OCI-LY7 (cell line): ENCODE measurements at regions not wholly inside any gene's neighbourhood (a gene's known extent, or its start where the extent isn't known, plus 50 kb on each side); places are given as distances from the start of the nearest gene placed in this dataset.

Experiments used
- BruUV-seq: library from RNA; stranded (reverse); fragments of 400-500 nt; replicated peaks from 2 replicates; lab custom pipeline; 2021; lab: Mats Ljungman, UMichigan
- CTCF ChIA-PET: fragments of 300-600 bp; sonication (Branson Sonifier 250); formaldehyde crosslinking; loops from one replicate; lab custom pipeline; 2022; ENCODE audit warnings: antibody characterized with exemption; ENCODE audit not compliant: unreplicated experiment; lab: Charles Lee
- POLR2A ChIA-PET: fragments of 300-600 bp; sonication (Branson Sonifier 250); formaldehyde crosslinking; loops from one replicate; lab custom pipeline; 2022; ENCODE audit warnings: antibody characterized with exemption; lab: Charles Lee
- DNase-seq: peaks from one replicate; pipeline ENCODE4 v3.0.0-alpha.2; 2015; ENCODE audit warnings: low spot score
- H2AFZ ChIP-seq: fragments of 200-600 bp; sonication (generic), shearing (Covaris generic); 2 replicates; pipeline ENCODE4 v1.6.1; 2014; ENCODE audit warnings: mild to moderate bottlenecking, antibody characterized with exemption, low read length, moderate library complexity
- H3K27ac ChIP-seq: fragments of 200-600 bp; sonication (generic); 2 replicates; pipeline ENCODE4 v1.5.1; 2014; ENCODE audit warnings: mixed run types, low read depth, mild to moderate bottlenecking, moderate library complexity, low read length, inconsistent platforms; ENCODE audit not compliant: poor library complexity, severe bottlenecking
- H3K36me3 ChIP-seq: fragments of 200-600 bp; sonication (generic); 2 replicates; pipeline ENCODE4 v1.6.1; 2014; ENCODE audit warnings: mild to moderate bottlenecking, antibody characterized with exemption, low read length, moderate library complexity, mixed read lengths; ENCODE audit not compliant: insufficient read depth
- H3K4me1 ChIP-seq: fragments of 200-600 bp; sonication (generic); 2 replicates; pipeline ENCODE4 v1.5.1; 2014; ENCODE audit warnings: mild to moderate bottlenecking, low read length; ENCODE audit not compliant: insufficient read depth, poor library complexity, severe bottlenecking
- H3K4me2 ChIP-seq: fragments of 200-600 bp; sonication (generic); 2 replicates; pipeline ENCODE4 v1.6.1; 2014; ENCODE audit warnings: mild to moderate bottlenecking, low read length
- H3K4me3 ChIP-seq: fragments of 200-600 bp; sonication (generic); 2 replicates; pipeline ENCODE4 v1.5.1; 2014; ENCODE audit warnings: mild to moderate bottlenecking, low read depth, low read length; ENCODE audit not compliant: poor library complexity, severe bottlenecking
- H3K79me2 ChIP-seq: fragments of 200-600 bp; sonication (generic); 2 replicates; pipeline ENCODE4 v1.6.1; 2016; ENCODE audit warnings: low read depth, mild to moderate bottlenecking, low read length, moderate library complexity, mixed read lengths; ENCODE audit not compliant: insufficient read depth
- H3K9me2 ChIP-seq: fragments of 200-600 bp; sonication (generic); 2 replicates; pipeline ENCODE4 v1.6.1; 2016; ENCODE audit warnings: mild to moderate bottlenecking, low read length, mixed read lengths; ENCODE audit not compliant: insufficient read depth
- H3K9me3 ChIP-seq: fragments of 200-600 bp; sonication (generic); 2 replicates; pipeline ENCODE4 v1.6.1; 2014; ENCODE audit warnings: mild to moderate bottlenecking, mixed run types, low read length, mixed read lengths
- H4K20me1 ChIP-seq: fragments of 200-600 bp; sonication (generic); 2 replicates; pipeline ENCODE4 v1.6.1; 2014; ENCODE audit warnings: mild to moderate bottlenecking, antibody characterized with exemption, low read length, moderate library complexity, mixed read lengths; ENCODE audit not compliant: insufficient read depth
- EZH2phosphoT487 ChIP-seq: fragments of 200-600 bp; sonication (generic); IDR thresholded peaks from 2 replicates; pipeline ENCODE4 v1.6.1; 2018; ENCODE audit warnings: low read depth, borderline replicate concordance, mild to moderate bottlenecking, mixed run types, antibody characterized with exemption, low read length, moderate library complexity, mixed read lengths
- intact Hi-C: fragments of 100-400 bp; cut with micrococcal nuclease; formaldehyde crosslinking; loops from one replicate; pipeline ENCODE4 v1.10.0; 2022; ENCODE audit not compliant: unreplicated experiment
- TF ChIP-seq, protein P1 (sequence below): fragments of 200-600 bp; sonication (generic); conservative IDR thresholded peaks from 2 replicates; pipeline ENCODE4 v1.5.1; 2014; ENCODE audit warnings: mild to moderate bottlenecking, antibody characterized with exemption, low read length, moderate library complexity, mixed read lengths

DNA sequence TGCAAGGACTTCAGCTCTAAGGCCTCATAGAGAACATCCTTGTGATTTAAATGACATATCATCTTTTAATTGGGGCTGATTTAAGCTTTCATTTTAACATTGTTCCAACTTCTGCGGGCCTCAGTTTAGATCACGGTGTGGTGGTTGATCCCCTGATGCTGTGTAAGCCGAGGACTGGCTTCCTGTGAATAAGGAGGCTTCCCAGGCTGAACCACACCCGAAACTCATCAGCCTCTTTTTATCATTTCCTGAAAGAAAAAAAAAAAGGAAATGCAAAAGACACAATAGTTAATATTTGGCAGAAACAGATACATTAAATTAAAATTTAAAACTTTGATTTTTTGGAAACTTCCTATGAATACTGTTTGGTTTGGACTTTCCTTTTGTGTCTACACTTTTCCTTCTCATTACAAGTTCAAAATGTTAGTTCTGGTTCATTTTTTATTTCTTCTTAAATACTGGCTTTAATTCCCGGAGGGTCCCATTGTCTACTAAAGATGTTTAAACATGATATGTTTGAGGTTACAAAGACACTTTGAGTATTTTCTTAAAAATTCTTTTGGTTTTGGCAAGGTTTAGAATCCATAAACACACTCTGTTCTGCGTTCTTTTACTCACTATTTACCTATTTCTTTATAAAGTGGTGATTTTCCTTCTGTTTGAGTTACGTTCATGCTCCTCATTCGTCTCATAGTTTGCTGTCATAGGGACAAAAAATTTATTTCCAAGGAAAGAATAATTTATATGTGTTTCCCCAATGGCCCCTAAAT, 230.0 kb upstream of the SULF2 start:
- no peak for DNase-seq
- Histone ChIP-seq H3K79me2 (no peaks in the 10 kb centered on the region), H3K9me3 (peaks cover 35% of the 10 kb centered on the region; the same call in 1 of the 2 replicates), H3K4me2 (no peak overlapping the region), H3K4me3 (no peak overlapping the region), H4K20me1 (no peaks in the 10 kb centered on the region), H2AFZ (no peak overlapping the region), H3K27ac (no peak overlapping the region), H3K36me3 (peaks cover 11% of the 10 kb centered on the region; the same call in 1 of the 2 replicates), H3K9me2 (no peaks in the 10 kb centered on the region), H3K4me1 (peaks cover 7% of the 10 kb centered on the region)
- TF ChIP-seq, protein P1, sequence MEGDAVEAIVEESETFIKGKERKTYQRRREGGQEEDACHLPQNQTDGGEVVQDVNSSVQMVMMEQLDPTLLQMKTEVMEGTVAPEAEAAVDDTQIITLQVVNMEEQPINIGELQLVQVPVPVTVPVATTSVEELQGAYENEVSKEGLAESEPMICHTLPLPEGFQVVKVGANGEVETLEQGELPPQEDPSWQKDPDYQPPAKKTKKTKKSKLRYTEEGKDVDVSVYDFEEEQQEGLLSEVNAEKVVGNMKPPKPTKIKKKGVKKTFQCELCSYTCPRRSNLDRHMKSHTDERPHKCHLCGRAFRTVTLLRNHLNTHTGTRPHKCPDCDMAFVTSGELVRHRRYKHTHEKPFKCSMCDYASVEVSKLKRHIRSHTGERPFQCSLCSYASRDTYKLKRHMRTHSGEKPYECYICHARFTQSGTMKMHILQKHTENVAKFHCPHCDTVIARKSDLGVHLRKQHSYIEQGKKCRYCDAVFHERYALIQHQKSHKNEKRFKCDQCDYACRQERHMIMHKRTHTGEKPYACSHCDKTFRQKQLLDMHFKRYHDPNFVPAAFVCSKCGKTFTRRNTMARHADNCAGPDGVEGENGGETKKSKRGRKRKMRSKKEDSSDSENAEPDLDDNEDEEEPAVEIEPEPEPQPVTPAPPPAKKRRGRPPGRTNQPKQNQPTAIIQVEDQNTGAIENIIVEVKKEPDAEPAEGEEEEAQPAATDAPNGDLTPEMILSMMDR, result no peak
- no peak for TF ChIP-seq EZH2phosphoT487
- intact Hi-C loops, result no loop called here
- ChIA-PET POLR2A (no interaction called here), CTCF (no interaction called here)
- BruUV-seq, result no TSS peak

- H2AFZ ChIP-seq, result no peak overlapping the region
- intact Hi-C loops, result no loop called here
- H4K20me1 ChIP-seq, result no peaks in the 10 kb centered on the region
- H3K9me2 ChIP-seq, result no peaks in the 10 kb centered on the region
- TF ChIP-seq EZH2phosphoT487, result no peak
- TF ChIP-seq, protein P1, result peak; percentile 58
- H3K9me3 ChIP-seq, result peaks cover 61% of the 10 kb centered on the region; the same call in 1 of the 2 replicates
- H3K4me1 ChIP-seq, result peaks cover 9% of the 10 kb centered on the region
- no peaks in the 10 kb centered on the region for H3K79me2 ChIP-seq
- H3K4me2 ChIP-seq, result no peak overlapping the region
- H3K36me3 ChIP-seq, result peaks cover 21% of the 10 kb centered on the region; the same call in 1 of the 2 replicates
- DNase-seq, result peak; percentile 24
- H3K27ac ChIP-seq, result no peak overlapping the region
- CTCF ChIA-PET, result no interaction called here
- BruUV-seq, result no TSS peak
- POLR2A ChIA-PET, result interaction anchor here (1.0 to 1.1 kb wide), 2 partner anchors 9 to 11 kb away, joined by 3 read pairs; no protein-coding TSS in a partner anchor
- no peak overlapping the region for H3K4me3 ChIP-seq
Measured at GRCh38 chr20:48012401-48012974, 227.2 kb upstream of the SULF2 start.

DNA sequence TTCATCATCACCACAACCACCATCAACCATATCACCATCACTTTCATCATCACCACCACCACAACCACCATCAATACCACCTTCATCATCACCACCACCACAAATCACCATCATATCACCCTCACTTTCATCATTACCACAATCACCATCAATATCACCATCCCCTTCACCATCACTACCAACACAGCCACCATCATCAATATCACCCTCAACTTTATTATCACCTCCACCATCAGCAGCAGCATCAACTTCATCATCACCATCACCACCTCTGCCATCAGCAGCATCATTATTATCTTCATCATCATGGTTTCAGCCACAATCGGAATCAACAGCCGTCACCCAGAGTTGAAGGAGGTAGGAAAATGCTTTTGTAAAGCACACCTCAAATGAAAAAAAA, 225.7 kb upstream of the SULF2 start:
- no TSS peak for BruUV-seq
- TF ChIP-seq EZH2phosphoT487, result no peak
- TF ChIP-seq, protein P1, result no peak
- intact Hi-C loops, result no loop called here
- Histone ChIP-seq H3K9me3 (peaks cover 52% of the 10 kb centered on the region; the same call in 1 of the 2 replicates), H2AFZ (no peak overlapping the region), H3K4me3 (no peak overlapping the region), H3K79me2 (no peaks in the 10 kb centered on the region), H4K20me1 (no peaks in the 10 kb centered on the region), H3K9me2 (no peaks in the 10 kb centered on the region), H3K4me2 (no peak overlapping the region), H3K27ac (no peak overlapping the region), H3K4me1 (peaks cover 24% of the 10 kb centered on the region), H3K36me3 (peaks cover 21% of the 10 kb centered on the region; the same call in 1 of the 2 replicates)
- DNase-seq, result no peak
- ChIA-PET CTCF (no interaction called here), POLR2A (interaction anchor here (1.1 kb wide), 1 partner anchor 13 kb away, joined by 3 read pairs; no protein-coding TSS in a partner anchor)
